ENCODE measurements at regions not wholly inside any gene's neighbourhood (a gene's known extent, or its start where the extent isn't known, plus 50 kb on each side); places are given as distances from the start of the nearest gene placed in this dataset.

DNA sequence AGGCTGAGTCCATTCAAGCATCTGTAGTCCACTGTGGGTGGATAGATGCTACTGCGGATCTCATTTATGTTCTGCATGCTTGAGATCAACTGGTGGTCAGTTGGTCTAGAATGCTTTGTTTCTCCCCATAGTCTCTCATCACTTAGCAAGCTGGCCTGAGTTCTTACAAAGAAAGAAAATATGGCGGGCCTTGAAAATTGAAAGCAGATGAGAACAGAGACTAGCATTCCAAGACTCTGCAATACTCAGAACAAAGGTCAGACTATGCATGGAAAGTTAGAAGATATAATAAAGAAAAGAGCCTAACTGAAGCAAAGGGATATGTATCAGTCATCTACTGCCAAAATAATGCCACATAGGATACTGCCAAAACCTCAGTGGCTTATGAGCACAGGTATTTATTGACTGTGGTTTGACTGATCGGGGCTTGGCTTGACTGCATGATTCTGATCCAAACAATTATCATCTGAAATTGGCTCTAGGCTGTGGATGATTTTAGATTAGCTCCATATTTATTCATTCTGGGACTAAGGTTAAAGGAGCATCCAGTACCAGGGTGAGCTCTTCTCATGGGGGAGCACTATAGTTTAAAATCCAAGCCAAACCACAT lies 258.9 kb downstream of the TAF11L14 start:
- no peak for DNase-seq (ENCODE audit: low spot score)

DNA sequence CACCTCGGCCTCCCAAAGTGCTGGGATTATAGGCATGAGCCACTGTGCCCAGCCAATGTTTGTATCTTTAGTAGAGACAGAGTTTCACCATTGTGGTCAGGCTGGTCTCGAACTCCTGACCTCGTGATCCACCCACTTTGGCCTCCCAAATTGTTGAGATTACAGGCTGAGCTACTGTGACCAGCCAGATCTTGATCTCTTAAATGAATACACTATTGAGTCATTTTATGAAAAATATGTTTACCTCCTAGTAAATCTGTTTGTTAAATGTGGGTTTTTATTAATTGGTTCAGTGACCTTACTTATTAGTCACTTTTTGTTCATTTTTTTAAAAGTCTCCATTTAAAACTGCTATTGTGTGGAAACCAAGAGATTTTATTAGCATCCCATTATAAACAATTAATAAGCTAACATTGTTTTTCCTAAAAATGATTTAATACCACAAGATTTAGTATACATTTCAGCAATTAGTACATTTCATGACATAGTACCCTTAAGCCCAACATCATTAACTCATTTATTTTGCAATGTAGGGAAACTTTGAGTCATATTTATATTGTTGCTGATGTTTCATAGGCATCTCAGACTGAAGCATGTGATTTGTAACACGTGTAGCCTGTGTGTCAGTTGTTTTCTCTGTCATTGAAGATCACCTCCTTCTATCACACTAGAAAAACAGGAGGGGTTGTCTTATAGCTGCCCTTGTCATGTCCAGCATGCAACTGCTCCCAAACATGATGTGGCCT lies 261.2 kb downstream of the TAF11L14 start:
- no peak for DNase-seq (ENCODE audit: low spot score)

DNA sequence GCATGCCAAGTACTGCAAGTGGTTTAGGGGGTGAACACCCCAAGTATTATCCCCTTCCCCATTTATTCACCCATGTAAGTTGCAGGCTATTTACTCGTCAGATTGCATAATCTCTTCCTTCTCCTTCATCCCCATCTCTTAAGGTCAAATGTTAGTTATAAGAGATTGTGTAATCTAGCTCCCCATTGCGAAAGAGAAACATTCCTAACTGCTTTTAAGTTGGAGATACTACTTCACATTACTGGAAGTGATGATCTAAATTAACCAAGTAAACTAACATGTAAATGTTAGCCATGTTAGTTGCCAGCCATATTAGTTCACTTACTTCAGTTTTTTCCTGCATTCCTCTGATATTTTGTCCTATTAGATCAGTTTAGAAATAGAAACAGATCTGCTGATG lies 262.3 kb downstream of the TAF11L14 start:
- DNase-seq (ENCODE audit: low spot score) = no peak

DNA sequence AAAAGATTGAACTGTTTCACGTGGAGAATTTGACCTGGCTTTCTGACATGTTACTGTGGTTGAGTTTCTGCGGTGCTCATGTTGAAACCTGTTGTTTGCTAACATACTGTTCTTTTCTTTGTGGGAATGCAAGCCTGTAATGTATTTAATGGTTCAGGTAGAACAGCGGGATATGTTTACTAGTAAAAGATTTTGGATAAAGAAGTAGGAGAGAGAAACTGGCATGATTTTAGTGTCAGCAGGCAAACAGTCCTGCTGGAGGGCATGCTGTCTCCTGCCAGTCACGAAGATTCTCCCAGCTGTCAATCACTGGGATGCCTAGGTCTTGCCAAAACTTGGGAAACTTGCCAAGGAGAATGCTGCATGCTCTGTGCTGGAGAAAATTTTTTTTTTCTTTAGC lies 263.5 kb downstream of the TAF11L14 start:
- DNase-seq (ENCODE audit: low spot score) = no peak

DNA sequence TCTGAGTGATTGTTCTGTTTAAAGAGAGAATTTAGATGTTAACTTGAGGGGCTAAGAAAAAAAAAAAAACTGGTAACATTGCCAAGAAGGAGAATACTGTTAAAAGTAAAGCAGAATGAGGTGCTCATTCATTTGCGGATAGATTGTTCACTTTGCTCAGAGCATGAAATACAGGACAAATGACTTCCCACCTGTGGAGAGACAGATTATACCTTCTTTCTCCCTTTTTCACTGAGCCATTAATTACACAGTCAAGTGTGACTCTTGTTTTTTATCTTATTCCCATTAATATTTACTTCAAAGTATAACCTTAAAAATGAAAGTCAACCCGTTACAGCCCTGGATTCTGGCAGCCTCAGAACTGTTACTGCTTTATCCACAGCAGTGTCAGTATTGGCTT lies 264.5 kb downstream of the TAF11L14 start:
- no peak for DNase-seq (ENCODE audit: low spot score)

DNA sequence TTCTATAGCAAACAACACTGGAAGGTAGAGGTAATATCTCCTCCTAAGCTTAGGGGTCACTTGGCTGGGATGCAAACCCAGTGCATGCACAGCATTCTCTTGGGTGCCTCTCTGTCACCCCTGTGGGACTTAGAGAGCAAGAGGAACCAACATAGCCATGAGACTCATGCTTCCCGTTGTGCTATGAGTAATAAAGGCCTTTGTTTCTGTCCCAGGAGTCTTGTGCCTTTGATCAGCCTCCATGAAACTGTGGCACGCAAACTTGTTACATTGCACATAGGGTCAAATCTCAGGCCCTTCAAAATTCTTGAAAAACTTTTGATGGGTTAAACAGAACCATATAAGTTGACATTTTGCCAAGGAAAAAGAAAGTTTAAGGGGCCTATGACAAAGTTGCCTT lies 272.8 kb downstream of the TAF11L14 start:
- DNase-seq (ENCODE audit: low spot score) = peak; percentile 61

DNA sequence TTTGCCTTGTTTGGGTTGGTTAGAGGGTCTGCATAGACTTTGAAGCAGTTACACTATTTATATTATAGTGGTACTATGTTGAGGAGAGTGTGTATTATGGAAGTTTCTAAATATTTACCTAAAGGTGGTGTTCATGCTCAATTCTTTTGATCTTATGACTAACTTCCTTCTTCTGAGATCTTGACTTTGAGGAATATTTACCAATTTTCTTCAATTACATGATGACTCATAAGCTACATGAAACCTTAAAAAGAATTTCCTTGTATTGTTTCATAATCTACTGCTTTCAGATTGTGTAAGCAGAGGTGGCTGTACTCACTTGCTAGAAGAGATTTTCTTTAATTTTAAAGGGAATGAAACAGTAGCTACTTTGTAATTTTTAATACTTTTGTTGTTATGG lies 276.1 kb downstream of the TAF11L14 start:
- peak; percentile 84 for DNase-seq (ENCODE audit: low spot score)

DNA sequence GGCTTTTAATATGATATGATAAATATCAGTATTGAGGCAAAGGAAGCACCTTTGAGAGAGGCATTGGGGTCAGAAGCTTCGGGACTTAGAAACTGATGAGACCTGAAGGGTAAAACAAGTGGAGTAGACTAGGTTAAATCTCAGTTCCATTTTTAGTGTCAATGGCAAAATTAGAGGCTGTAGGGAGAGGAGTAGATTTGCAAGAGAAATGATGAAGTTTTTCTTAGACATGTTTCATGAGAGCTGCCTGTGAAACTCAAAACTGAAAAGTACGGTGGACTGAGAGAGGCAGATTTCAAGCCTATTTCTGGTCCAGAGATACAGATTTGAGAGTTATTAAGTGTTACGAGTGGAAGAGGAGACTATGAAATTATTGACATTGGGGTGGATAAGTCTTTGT lies 278.5 kb downstream of the TAF11L14 start:
- no peak for DNase-seq (ENCODE audit: low spot score)

DNA sequence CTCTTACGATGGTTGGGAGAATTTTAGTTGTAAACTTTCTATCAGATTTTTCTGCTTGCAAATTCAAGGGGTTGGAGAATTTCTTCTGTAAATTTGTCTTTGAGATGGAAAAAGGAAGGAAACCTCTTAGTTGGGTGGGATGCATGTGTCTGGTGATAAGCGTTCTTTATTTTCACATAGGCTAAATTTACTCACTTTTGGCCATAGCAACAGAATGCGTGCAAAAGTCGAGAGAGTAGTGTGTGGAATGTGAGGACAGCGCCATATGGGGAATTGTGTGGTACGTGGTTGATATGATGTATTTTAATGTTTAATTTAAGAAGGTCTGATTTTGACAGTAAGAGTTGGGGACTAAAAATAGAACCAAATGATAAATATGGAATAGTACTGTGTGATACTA lies 282.2 kb downstream of the TAF11L14 start:
- no peak for DNase-seq (ENCODE audit: low spot score)

DNA sequence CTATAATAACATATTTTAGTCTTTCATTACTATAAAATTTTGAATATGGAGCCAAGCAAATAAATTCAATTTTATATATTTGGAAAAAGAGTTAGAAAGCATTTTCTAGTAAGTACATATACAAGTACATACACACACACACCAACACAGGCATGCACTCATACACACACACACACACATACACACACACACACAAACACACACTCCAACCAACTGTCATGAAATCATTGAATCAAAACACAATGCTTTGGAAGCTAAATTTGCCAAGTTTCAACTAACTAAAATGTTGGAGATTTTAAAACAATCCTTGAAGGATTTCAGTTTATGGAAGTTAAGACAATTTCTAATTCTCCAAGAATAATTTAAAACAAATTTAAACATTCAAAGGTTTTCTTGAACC lies 283.2 kb downstream of the TAF11L14 start:
- DNase-seq (ENCODE audit: low spot score) = no peak

DNA sequence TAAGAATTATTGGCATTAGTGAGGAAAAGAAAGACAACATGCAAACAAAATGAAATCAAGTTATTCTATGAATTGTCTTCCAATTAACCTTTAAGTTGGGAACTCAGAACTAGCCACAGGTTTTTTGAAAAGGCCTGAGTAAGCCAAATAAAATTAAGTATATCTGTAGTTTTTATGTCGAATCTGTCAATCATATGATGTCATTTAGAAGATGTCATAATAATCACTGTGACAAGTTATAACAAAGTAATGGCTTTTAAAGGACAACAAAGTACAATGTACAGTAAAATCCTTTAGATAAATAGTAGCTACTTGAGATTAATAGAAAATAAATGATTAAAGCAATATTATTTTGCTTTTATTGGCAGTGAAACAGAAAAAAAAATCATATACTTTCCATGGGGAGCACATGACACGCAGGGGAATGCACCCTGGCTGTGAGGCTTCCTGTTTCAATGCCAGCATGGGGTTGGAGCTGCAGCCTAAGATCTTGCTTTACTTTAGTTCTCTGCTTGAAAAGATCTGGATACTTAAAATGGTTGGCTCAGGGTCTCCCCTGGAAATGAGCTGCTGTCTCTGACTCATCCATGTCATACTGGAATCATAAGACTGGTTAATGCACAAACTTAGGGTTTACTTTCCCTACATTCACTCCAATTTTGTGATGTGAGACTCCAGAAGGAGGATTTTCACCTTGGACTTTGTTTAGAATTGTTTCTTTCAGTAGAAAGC lies 284.3 kb downstream of the TAF11L14 start:
- DNase-seq (ENCODE audit: low spot score) = no peak

DNA sequence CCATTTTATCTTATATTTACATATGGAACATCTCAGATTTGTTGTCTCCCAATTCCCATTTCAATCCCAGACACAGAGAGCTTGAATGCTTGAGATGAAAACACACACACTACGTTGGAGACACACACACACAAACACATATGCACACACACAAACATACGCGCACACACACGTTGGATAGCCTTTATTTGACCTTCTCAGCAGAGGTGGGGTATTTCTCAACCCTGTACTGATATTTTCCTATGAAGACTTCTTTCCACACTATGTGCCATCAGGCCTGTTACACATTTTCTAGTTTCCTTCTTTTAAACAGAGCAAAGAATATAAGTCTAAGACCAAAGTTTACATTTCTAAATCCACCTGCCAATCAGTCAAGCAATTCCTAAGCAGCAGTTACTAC lies 291.0 kb downstream of the TAF11L14 start:
- DNase-seq (ENCODE audit: low spot score) = no peak

DNA sequence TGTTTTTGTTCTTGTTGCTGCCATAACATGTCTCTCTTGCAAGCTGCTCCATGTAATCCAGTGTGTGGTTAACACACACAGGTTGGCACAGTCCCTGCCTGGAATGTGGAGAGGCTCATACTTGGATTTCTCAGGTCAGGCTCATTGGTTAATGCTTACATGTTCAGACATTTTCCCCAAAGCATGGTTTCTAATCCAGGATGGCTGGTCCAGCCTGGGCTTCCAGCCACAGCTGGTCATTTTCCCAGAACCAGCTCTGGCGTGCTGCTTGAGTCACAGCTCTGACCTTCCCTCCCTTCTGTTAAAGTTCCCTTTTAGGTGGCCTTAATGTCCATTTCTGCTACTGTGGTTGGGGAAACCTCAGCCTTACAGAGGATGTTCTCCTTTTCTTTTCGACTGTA lies 294.3 kb downstream of the TAF11L14 start:
- DNase-seq (ENCODE audit: low spot score) = no peak

DNA sequence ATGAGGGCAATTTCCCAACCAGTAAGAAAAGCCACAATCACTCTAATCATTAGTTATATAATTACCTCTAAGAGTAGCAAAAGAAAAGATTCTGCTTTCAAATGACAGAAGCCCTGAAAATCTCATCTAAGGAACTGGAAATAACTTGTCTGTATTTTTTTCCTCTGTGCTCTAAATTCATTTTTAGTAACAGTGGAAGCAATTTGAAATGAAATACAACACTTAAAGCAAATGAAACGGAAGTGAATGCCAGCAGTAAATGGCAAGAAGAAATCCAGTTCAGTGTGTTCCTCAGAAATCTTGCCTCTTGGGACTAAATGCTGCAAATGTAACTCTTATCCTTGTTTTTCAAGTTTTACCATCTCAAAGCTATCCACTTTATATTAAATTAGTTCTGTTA lies 294.9 kb downstream of the TAF11L14 start:
- no peak for DNase-seq (ENCODE audit: low spot score)

DNA sequence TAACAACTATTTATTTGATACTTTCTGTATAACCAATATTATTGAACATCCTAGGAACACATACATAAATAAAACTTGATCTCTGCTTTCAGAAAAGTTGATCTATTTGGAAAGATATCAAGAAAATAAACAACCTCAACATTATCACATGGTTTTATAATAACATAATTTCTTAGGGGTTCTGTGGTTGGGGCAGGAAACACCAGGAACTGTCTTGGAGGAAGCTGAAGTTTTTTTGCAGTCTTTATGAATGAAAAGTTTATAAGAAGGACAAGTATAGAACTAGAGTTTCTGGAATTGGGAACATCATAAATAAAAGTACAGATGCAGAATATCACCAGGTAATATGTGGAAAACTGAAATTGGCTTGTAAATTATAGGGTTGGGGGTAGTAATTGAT lies 296.1 kb downstream of the TAF11L14 start:
- no peak for DNase-seq (ENCODE audit: low spot score)

DNA sequence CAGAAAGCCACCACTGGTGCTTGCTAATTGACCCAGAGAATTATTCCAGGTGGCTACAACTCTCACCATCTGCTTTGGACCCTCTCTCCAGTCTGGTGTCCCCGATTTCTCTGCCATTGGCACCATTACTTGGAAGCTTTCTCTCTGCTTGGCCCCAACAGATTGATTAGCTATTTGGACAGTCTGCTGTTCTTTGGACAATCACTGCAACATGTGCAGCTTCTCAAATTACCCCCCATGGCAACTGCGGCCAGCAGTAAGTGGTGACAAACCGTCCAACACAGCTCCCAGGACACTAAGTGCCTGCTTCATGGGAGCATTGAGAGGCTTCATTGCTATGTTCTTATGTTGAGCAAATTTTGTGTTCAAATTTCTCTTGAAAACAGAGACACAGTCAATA lies 309.8 kb downstream of the TAF11L14 start:
- DNase-seq (ENCODE audit: low spot score) = no peak

DNA sequence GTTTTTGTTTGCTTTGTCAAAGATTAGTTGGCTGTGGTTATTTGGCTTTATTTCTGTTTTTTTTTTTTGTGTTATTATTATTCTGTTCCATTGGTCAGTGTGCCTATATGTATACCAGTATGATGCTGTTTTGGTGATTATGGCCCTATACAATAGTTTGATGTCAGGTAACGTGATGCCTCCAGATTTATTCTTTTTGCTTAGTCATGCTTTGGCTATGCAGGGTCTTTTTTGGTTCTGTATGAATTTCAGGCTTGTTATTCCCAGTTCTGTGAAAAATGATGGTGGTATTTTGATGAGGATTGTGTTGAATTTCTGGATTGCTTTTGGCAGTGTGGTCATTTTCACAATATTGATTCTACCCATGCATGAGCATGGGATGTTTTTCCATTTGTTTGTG lies 312.8 kb downstream of the TAF11L14 start:
- no peak for DNase-seq (ENCODE audit: low spot score)

DNA sequence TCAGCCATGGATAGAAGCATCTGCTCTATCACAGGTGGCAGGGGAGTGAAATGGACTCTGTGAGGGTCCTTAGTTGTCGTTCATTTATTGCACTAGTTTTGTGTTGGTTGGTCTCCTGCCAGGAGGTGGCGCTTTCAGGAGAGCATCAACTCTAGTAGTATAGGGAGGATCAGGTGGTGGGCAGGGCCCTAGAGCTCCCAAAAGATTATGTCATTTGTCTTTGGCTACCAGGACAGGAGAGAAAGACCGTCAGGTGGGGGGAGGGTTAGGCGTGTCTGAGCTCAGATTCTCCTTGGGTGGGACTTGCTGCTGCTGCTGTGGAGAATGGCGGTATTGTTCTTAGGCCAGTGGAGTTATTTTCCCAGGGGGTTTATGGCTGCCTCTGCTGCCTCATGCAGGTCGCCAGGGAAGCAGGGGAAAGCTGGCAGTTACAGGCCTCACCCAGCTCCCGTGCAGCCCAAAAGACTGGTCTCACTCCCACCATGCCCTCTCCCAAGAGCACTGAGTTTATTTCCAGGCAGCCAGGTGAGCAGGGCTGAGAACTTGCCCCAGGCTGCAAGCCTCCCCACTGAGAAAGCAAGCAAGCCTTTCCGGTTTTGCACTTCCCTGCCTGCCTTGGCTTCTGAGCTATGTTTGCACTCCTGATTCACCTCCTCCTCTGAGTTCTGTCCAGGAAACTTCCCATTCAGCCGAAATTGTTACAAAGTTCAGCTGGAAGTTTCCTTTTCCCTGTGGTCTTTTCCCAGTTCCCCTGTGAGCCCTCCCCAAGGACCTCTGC lies 317.3 kb downstream of the TAF11L14 start:
- DNase-seq (ENCODE audit: low spot score) = no peak

DNA sequence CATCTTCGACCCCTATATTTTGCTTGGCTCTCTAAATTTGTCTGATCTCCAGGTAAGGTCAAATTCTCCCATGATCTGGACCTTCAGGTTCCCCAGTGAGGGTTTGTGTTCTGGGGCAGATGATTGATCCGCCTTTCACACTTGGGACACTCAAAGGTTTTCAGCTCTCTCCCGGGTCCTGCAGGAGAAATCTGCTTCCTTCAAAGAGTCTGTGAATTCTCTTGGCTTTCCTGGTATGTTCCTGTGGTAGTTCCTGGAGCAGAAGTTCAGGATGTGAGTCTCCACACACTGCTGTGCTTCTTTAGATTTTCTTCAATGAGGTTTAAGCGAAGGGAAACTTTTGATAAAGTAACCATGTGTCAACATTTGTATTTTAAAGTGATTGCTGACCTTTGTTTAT lies 318.0 kb downstream of the TAF11L14 start:
- no peak for DNase-seq (ENCODE audit: low spot score)

DNA sequence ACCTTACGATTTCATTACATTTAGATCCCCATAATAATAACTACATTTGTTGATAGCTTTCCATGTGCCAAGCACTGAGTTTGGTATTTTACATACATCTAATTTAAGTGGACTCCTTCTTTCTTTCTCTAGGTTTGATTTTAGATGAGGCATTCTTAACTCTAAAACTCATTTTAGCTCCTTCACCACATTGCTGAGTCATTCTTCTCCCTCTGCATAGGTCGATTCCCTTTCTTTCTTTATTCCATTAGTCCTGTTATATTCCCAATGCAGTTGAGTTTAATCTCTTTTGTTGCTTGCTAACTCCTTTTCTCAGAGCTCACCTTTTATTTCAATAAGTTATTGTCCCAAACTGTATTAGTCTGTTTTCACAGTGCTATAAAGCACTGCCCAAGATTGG lies 329.8 kb downstream of the TAF11L14 start:
- DNase-seq (ENCODE audit: low spot score) = no peak

DNA sequence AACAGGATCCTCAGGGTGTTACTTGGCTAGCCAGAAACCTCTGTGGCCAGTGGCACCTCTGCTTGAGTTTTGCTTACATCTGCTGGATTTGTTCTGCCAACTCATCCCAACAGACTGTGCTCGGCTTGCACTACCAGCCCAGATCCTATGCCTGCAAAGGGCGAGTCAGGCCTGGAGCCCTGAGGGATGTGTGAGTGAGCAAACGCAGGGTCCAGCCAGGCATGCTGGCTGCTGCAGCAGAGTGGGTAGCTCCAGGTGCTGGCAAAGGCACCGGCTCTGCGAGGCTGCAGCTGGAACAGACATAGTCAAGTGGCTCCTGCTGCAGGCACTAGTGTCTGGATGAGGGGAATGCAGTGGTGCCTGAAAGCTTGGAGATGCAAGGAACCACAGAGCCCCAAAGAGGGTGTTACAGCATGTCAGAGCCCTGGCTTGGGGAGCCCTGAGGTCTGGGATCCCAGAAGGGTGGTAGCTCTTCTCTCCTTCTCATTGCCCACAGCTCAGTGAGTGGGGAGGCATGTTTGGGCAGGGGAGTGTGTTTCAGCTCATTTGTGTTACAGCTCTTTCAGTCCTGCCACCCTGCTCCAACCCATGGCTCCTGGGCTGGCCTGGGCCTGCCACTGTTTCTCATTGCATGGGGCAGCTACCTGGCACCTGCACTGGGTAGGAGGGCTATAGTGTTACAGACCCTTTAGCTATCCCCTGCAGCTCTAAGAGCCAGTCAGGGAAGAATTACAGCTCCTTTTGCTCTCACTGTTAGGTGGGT lies 332.6 kb downstream of the TAF11L14 start:
- DNase-seq (ENCODE audit: low spot score) = no peak

DNA sequence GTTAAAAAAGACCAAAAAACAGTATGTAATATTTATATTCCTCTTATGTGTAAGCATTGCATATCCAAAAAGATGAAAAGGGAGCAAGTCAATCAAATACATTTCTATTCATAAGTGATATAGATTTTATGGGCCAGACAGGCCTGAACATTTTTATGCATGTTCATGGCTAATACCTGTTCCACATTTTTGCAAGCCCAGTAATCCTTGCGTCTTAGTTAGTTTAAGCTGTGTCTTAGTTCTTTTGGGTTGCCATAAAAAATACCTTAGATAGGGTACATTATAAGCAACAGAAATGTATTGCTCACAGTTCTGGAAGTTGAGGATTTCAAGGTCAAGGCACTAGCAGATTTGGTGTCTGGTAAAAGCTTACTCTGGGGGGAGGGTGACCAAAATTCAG lies 342.1 kb downstream of the TAF11L14 start:
- no peak for DNase-seq (ENCODE audit: low spot score)

Measured in kidney capillary endothelial cell (primary cell).